GM13977 (cell line): ENCODE measurements at regions not wholly inside any gene's neighbourhood (a gene's known extent, or its start where the extent isn't known, plus 50 kb on each side); places are given as distances from the start of the nearest gene placed in this dataset.

Experiments used
- DNase-seq: peaks from one replicate; pipeline ENCODE4 v3.0.0; 2012; ENCODE audit warnings: low spot score
- CTCF ChIP-seq: IDR thresholded peaks from 2 replicates; pipeline ENCODE4 v1.5.1; 2012; ENCODE audit warnings: mild to moderate bottlenecking, control low read depth; ENCODE audit not compliant: insufficient read depth; ENCODE audit errors: extremely low read depth, missing control alignments
- in situ Hi-C: fragments of 300-500 bp; cut with MboI; formaldehyde crosslinking; loops from one replicate; pipeline ENCODE4 v1.12.0; 2022; ENCODE audit warnings: low sequenced_read_pairs, low pct_unique_long_range_greater_than_20kb, mixed read lengths, inconsistent platforms; ENCODE audit not compliant: unreplicated experiment

DNA sequence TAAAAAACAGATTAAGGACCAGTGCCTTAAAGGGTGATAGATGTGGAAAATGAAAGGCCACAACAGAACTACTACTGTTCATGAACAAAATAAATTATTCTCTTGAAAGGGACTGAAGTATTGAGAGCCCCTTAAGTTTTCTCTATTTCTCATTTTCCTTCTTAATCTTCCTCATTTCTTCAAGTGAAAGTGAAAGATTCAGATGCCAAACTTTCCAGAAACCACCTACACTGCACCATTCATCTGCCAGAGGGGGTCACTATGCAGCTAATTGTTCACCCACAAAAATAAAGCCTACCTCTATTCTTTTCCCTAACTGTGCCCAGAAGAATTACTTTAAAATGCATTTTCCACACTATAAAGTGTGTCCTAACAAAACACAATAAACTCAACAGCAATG, 140.1 kb downstream of the NR4A2 start:
- in situ Hi-C loops = no loop called here

DNA sequence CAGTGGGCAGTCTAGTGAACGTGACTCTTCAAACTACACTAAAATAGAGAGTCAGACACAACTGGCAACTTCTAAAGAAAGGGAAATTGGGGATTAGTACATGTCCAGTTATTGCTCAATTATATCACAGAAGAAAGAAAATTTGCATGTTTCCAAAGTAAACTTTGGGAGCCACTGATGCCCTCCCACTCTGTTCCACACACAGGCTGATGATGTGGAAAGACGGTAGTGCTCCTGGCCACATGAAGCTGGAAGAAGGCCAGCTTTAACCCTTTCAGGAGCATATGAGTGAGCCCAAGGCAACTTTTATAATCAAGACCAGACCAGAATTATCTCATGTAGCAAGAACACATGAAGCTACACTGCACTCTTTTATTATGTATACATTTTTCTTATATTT, 141.0 kb downstream of the NR4A2 start:
- no peak for DNase-seq
- in situ Hi-C loops = no loop called here
- no peak for TF ChIP-seq CTCF

More for the DNA sequence above, 140.1 kb downstream of the NR4A2 start:
- TF ChIP-seq CTCF = no peak
- no peak for DNase-seq

GRCh38 chr2:156190517-156190916, 142.0 kb downstream of the NR4A2 start:
- no peak for DNase-seq
- no peak for TF ChIP-seq CTCF
- in situ Hi-C loops = no loop called here

GRCh38 chr2:156189584-156189983, 142.9 kb downstream of the NR4A2 start:
- TF ChIP-seq CTCF = no peak
- in situ Hi-C loops = no loop called here
- no peak for DNase-seq

- DNase-seq = no peak
- in situ Hi-C loops = no loop called here
- no peak for TF ChIP-seq CTCF
Measured at GRCh38 chr2:156189143-156189542, 143.4 kb downstream of the NR4A2 start.

- no peak for DNase-seq
- no peak for TF ChIP-seq CTCF
- in situ Hi-C loops = no loop called here
Measured at GRCh38 chr2:156182132-156182531, 150.4 kb downstream of the NR4A2 start.

DNA sequence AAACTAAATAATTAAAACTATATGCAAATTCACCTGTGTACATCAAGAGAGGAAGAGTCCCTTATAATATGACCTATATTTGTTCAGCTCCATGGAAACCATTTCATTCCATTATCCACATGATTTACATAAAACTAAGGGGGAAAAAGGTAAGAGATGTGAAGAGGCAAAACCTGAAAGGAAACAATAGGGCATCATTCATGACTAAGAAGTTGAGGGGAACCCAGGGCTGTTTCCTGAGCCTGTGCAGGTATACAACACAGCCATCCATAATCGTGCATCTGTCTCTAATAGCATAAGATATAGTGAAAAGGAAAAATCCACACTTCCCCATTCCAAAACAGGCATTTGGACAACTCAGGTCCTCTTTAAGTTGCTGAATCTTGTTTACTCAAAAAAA, 151.3 kb downstream of the NR4A2 start:
- in situ Hi-C loops = no loop called here
- no peak for TF ChIP-seq CTCF
- no peak for DNase-seq
